Erythroblast (primary cell): ENCODE measurements at regions not wholly inside any gene's neighbourhood (a gene's known extent, or its start where the extent isn't known, plus 50 kb on each side); places are given as distances from the start of the nearest gene placed in this dataset.

ENCODE experiments used
- GATA1 ChIP-seq: IDR thresholded peaks from 2 replicates; pipeline ENCODE4 v1.6.1; 2011; ENCODE audit warnings: low read depth, mild to moderate bottlenecking, control low read depth, low read length, moderate library complexity
- POLR2A ChIP-seq: IDR thresholded peaks from 2 replicates; pipeline ENCODE4 v1.6.1; 2011; ENCODE audit warnings: mild to moderate bottlenecking, low read length

DNA sequence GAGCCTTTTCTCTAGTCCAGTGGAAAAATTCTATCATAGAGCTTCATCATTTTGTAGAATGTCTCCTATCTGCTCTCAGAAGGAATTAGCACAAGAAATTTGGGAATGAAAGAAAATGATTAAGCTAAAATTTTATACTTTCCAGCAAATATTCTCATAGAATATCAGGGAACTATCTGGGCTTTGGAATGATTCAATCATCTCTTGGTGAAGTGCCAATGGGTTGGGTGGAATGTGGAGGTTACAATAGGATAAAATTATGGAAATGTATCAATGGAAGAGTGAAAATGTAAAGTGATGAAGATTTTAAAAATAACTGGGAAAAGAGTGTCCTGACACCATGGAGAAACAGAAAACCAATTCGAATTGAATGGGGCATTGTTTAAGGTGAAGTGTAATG, 119.0 kb upstream of the MID1 start:
- TF ChIP-seq POLR2A (no peak), GATA1 (no peak)
